ENCODE measurements at regions not wholly inside any gene's neighbourhood (a gene's known extent, or its start where the extent isn't known, plus 50 kb on each side); places are given as distances from the start of the nearest gene placed in this dataset.

DNA sequence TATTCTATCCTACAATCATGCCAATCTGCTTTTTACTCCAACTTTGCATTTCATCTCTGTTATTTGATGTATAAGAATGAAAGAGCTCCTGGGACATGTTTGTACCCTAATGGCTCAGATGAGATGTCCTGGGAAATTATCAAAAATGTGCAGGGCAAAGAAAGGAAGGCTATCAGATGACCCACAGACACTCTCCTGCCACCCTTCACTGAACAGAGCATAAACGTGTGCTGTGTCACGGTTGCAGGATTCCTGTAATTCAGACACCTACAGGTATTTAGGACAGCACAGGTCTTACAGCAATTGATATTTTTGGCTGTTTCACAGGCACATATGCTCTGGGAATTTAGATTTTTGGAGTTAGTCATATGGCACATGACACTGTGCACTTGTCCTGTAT lies 149.2 kb upstream of the GAS1 start (continued):
- TF ChIP-seq TEAD4 (IDR thresholded peaks at IDR 0.05; ENCODE audit: low read depth, low read length) (no peak), SAP30 (IDR thresholded peaks at IDR 0.05; ENCODE audit: insufficient read depth, insufficient replicate concordance, low read length) (no peak), KDM4A (IDR thresholded peaks at IDR 0.05; ENCODE audit: low read depth, low read length, severe bottlenecking) (no peak), CHD2 (IDR thresholded peaks at IDR 0.05; ENCODE audit: low read length) (no peak), CBX5 (IDR thresholded peaks at IDR 0.05; ENCODE audit: low read depth, low read length) (no peak), KDM1A (IDR thresholded peaks at IDR 0.05; ENCODE audit: borderline replicate concordance, low read length) (no peak), POU5F1 (IDR thresholded peaks at IDR 0.05; ENCODE audit: low read depth, low read length) (no peak), GABPA (IDR thresholded peaks at IDR 0.05; ENCODE audit: borderline replicate concordance, insufficient read depth, low read length) (no peak), GTF2F1 (IDR thresholded peaks at IDR 0.05; ENCODE audit: borderline replicate concordance, low read depth, low read length) (no peak), BRCA1 (IDR thresholded peaks at IDR 0.05; ENCODE audit: low read depth, low read length) (no peak), FOSL1 (IDR thresholded peaks at IDR 0.05; ENCODE audit: insufficient read depth, low read depth, low read length) (no peak), HDAC6 (IDR thresholded peaks at IDR 0.05; ENCODE audit: low read depth, low read length) (no peak), CBX8 (IDR thresholded peaks at IDR 0.05; ENCODE audit: borderline replicate concordance, low read depth, low read length) (no peak), CTBP2 (IDR thresholded peaks at IDR 0.05; ENCODE audit: borderline replicate concordance, insufficient read depth, insufficient read length, low read length) (no peak)
- TF ChIP-seq, protein P1, sequence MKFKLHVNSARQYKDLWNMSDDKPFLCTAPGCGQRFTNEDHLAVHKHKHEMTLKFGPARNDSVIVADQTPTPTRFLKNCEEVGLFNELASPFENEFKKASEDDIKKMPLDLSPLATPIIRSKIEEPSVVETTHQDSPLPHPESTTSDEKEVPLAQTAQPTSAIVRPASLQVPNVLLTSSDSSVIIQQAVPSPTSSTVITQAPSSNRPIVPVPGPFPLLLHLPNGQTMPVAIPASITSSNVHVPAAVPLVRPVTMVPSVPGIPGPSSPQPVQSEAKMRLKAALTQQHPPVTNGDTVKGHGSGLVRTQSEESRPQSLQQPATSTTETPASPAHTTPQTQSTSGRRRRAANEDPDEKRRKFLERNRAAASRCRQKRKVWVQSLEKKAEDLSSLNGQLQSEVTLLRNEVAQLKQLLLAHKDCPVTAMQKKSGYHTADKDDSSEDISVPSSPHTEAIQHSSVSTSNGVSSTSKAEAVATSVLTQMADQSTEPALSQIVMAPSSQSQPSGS (IDR thresholded peaks at IDR 0.05; ENCODE audit: low read length), result no peak
- TF ChIP-seq, protein P2, sequence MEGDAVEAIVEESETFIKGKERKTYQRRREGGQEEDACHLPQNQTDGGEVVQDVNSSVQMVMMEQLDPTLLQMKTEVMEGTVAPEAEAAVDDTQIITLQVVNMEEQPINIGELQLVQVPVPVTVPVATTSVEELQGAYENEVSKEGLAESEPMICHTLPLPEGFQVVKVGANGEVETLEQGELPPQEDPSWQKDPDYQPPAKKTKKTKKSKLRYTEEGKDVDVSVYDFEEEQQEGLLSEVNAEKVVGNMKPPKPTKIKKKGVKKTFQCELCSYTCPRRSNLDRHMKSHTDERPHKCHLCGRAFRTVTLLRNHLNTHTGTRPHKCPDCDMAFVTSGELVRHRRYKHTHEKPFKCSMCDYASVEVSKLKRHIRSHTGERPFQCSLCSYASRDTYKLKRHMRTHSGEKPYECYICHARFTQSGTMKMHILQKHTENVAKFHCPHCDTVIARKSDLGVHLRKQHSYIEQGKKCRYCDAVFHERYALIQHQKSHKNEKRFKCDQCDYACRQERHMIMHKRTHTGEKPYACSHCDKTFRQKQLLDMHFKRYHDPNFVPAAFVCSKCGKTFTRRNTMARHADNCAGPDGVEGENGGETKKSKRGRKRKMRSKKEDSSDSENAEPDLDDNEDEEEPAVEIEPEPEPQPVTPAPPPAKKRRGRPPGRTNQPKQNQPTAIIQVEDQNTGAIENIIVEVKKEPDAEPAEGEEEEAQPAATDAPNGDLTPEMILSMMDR (IDR thresholded peaks at IDR 0.05; ENCODE audit: control extremely low read depth in 1 of 3, insufficient read depth in 1 of 3, low read depth in 1 of 3, low read length in 3 of 3), result no peak
